DMS53 (cell line): ENCODE measurements at regions not wholly inside any gene's neighbourhood (a gene's known extent, or its start where the extent isn't known, plus 50 kb on each side); places are given as distances from the start of the nearest gene placed in this dataset.
"Not testable (repeated sequence)": the region's sequence is repeated elsewhere in the genome, so short reads cannot be mapped to it uniquely, and the experiment has no call there.

Source experiments
- DNase-seq: peaks from one replicate; lab custom pipeline; 2025; lab: John Stamatoyannopoulos, UW

DNA sequence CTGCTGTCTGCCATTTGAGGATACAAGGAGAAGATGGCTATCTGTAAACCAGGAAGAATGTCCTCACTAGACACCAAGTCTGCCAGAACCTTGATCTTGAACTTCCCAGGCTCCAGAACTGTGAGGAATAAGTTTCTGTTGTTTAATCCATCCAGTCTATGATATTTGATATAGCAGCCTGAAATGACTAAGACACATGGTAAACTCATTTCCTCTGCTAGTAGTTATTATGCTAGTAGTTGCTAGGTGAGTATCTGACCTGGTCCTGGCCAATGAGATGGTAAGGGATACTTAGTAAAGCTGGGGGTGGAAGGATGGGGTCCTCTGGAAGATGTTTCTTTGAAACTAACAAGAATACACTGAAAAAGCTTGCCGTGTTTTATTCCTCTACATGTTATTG lies 280.7 kb upstream of the ARHGEF26 start:
- DNase-seq, result peak; percentile 5

DNA sequence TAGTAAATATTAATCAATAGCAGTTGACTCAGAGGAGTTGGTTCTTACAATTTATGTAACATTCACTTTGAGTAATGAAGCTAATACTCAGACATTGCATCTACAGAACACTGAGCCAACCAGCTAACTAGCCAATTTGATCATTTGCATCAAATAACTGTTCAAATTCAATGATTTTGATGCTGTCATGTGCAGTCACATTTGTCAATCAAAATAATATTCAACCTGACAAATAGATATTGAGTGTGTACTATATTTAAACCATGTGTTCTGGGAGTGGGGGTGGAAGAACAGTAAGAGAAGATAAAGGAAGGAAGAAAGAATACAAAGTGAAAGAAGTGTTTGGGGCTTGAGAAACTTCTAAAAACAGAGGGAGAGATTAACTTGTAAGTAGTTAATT lies 277.2 kb upstream of the ARHGEF26 start:
- DNase-seq, result no peak

DNA sequence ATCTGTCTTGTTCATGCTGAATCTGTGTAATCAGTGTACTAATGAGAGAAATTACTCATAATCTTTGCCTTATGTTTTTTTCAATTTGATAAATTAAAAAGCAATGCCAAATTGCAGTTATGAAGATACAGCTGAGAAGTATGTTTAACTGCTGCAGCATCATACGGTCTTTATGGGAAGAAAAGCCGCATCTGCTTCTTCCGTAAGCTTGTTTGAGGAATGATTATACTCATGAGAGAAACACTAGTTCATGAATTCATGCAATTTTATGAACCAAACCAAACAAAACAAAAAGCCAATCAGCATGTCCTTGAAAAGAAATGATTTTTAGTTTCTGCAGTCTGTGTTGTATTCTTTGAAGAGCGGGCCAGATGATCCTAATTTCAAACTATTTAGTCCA lies 275.9 kb upstream of the ARHGEF26 start:
- no peak for DNase-seq

DNA sequence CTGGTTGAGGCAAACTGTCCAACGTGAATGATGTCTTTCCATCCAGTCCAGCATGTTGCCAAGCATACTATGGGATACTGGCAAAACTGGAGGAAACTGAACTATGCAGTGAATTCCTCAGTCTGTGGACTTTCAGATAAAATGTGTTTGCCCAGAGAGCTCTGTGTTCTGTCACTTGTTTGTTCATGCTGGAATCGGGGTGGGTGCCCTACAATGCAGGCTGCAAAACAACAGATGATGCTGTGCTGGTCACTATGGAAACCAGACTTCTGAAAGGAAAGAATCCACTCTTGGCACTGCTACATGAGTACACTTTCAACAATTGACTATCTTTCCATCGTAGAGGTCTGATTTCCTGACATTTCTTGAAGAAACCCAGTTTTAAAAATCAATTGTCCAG lies 272.5 kb upstream of the ARHGEF26 start:
- DNase-seq, result peak; percentile 8

- no peak for DNase-seq
Observed at GRCh38 chr3:153852355-153852754, 268.8 kb upstream of the ARHGEF26 start.

DNA sequence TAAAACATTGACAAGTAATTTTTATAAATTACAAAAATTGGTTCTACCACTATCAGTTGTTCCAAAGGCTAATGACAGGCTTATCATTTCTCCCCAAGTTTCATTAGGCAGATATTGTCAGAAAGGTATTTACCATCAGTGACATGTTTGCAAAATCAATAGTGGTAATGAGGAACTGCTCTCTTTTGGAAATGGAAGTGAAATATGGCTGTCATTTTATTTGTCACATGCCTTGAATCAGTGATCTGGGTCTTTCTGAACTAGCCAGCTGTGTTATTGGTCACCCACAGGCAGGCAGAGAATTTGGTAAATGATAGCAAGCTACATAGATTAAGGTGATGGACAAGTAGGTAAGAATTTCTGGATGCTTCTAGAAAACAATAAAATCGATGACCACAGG lies 268.0 kb upstream of the ARHGEF26 start:
- no peak for DNase-seq

DNA sequence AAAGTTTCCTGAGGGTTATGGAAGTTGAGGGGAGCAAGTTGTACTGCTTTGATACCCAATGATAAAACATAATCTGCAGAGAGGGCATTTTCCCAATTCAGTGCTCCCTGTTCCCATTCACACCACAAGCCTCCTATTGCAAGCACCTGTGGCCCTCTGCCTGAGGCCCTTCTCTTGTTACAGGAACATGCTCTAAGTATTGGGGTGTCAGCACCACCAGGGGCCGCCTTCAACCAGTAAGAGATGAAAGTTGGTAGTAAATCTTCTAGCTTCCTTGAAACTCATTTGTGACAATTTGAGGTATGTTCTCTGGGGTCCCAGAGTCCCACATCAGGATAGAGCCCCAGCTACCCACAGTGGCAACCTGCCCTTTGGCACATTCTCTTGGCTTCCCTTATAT lies 265.4 kb upstream of the ARHGEF26 start:
- no peak for DNase-seq

- no peak for DNase-seq
Observed at GRCh38 chr3:153856932-153857331, 264.3 kb upstream of the ARHGEF26 start.

- DNase-seq, result no peak
Observed at GRCh38 chr3:153864793-153865192, 256.4 kb upstream of the ARHGEF26 start.

DNA sequence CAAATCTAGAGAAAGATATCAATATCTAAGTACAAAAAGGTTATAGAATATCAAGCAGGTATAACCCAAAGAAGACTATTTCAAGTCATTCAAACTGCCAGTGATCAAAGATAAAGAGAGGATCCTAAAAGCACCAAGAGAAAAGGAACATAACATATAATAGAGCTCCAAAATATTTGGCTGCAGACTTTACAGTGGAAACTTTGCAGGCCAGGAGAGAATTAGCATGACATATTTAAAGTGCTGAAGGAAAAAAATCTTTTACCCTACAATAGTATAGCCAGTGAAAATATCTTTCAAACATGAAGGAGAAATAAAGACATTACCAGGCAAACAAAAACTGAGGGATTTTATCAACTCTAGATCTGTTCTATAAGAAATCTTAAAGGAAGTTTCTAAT lies 254.3 kb upstream of the ARHGEF26 start:
- no peak for DNase-seq

DNA sequence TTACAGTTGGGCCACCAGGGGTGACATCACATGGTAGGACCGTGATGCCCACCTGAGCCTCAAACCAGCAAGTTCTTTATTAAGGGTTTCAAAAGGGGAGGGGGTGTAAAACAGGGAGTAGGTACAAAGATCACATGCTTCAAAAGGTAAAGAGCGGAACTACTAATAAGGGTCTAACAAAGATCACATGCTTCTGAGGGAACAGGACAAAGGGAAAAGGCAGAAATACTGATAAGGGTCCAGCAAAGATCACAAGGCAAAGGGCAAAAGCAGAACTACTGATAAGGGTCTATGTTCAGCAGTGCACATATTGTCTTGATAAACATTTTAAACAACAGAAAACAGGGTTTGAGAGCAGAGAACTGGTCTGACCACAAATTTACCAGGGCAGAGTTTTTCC lies 246.8 kb upstream of the ARHGEF26 start:
- not testable (repeated sequence) for DNase-seq

DNA sequence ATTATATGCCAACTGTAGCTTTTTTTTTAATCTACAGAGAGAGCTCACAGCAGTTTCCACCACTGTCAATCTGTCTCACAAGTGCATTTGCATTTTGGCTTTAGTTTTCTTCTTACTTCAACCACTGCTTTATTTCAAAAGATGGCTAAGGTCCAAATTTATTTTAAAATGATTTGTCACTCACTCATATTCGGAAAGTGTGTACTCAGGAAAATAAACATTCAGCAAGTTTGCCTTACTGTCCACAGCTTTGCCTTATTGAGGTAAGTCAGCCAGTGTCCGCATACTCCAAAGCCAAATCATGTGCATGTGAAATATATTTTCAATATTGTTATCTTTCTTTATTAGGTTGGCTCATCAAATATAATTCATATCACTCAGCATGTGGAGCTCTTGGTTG lies 240.7 kb upstream of the ARHGEF26 start:
- DNase-seq, result no peak

DNA sequence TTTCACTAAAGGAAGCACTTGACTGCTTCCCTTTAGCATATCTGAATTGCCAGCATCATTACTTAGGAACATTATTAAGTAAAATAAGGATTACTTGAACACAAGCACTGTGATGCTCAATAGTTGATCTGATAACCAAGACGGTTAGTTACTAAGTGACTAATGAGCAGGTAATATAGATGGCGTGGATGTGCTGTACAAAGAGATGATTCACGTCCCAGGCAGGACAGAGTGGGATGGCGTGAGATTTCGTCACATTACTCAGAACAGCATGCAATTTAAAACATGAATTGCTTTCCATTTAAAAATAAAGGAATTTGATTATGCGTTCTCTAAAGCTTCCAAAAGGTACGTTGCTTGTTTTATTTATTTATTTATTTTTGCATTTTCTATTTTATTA lies 240.0 kb upstream of the ARHGEF26 start:
- DNase-seq, result no peak

DNA sequence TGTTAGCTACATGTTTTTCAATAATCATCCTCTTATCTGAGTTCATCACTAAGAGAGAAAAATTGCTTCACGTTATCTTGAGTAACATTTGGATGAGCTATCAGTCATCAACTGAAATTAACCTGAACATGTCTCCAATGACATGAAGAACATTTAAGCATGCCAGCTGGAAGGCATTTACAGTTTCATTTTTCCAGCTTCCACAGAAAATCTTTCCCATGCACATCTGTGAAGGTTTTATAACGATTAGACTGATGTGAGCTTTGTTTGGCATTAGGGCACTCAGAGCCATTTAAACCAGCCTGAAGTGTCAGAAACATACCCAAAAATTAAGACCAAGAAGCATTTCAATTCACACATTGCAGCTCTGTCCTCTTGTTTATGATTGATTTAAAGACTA lies 235.8 kb upstream of the ARHGEF26 start:
- no peak for DNase-seq

DNA sequence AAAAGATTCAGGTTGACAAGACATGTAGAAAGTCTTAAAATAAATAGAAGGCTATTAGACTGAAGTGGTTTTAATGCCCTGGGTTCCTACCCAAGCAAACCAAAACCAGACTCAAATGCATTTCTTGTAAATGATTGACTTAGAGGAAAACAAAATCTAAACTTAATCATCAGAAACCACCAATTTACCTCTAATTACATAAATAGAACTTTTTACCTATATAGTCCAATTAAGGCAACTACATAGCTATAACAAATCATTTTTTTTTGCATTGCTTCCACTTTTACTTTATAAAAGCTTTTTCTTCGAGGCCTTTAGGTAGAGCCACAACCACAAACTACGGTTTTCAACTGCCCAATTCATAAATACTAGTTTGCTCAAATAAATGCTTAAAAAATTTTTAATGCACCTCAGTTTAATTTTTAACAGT lies 231.3 kb upstream of the ARHGEF26 start:
- DNase-seq, result no peak

DNA sequence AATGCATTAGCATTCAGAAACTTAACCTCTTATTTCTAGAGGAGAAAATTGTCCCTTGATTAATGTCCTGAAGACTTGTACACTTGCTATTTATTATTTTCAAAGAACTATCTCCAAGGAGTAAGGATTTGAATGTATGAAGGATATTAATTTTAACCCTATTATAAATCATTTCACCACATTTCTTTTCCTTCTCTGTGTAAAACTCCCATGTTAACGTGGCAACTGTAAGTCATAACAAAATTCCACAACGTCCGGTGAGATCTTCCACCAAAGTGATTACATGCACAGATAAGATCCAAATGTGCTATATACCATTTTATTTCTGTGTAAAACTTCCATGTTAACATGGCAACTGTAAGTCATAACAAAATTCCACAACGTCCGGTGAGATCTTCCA lies 229.1 kb upstream of the ARHGEF26 start:
- DNase-seq, result no peak

GRCh38 chr3:153894857-153895256 lies 226.3 kb upstream of the ARHGEF26 start:
- DNase-seq, result no peak

DNA sequence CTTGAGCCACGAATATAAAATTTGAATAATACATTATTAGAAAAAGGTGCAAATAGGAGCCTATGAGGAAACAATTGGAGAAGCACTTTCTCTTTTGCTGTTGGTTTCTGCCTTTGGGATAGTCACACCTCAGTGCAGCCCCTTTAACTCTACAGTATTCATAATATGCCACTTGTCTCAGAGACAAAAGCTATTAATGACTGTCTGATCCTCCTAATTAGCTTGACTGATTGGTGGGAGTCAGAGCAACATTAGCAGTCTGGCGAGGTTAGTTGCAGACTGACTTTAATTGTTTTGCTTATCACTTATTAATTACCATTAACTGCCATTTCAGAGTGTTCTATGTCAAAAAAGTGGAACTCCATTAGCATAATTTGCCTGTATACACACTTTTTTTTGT lies 225.0 kb upstream of the ARHGEF26 start:
- no peak for DNase-seq

DNA sequence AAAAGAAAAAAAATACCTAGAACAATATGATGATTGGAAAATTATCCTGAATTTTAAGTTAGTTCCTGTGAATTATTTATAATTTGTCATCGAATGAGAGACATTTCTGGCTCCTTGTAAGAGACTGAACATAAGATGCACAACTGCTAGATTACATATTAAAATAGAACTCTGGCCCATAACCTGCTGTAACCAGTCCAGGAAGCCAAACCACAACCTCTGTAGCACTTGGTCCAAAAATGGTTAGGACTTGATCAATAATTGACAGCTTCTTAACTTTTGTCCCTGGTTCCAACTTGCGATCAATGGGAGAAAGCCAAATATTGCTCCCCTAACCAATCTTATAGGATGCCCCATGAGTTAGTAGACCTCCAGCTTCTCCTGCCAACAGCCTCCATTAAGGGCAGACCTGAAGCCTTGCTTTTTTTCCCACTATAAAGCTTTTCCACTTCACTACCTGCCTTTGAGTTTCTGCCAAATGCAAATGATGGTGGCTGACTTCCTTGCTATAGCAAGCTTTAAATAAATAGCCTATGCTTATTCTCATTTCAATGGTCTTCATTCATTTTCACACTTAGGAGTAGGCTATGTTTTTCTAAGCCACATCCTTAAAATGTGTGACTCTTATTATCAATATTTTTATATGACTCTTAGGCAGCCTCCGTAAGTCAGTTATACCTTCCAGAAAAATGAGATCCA lies 224.0 kb upstream of the ARHGEF26 start:
- DNase-seq, result no peak

- no peak for DNase-seq
Observed at GRCh38 chr3:153897842-153898241, 223.3 kb upstream of the ARHGEF26 start.

GRCh38 chr3:153901152-153901551 lies 220.0 kb upstream of the ARHGEF26 start:
- DNase-seq, result no peak

DNA sequence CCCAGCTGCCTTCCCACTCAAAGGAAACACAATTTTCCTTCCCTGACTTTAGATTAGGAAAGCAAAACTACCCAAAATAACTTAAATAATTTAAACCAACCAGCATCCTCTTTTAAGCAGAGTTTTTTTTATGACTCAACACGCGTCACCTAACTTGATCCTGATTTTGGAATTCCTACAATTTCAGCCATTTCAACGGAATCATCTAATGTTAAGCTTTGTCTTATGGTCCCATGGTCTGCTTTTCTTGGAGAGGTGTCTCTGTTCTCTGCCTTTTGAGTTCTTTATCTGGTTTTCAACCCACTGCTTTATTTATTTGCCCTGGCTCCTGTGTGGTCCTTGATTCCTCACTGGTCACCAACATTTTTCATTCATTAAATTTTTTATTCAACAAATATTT lies 219.2 kb upstream of the ARHGEF26 start:
- DNase-seq, result no peak

DNA sequence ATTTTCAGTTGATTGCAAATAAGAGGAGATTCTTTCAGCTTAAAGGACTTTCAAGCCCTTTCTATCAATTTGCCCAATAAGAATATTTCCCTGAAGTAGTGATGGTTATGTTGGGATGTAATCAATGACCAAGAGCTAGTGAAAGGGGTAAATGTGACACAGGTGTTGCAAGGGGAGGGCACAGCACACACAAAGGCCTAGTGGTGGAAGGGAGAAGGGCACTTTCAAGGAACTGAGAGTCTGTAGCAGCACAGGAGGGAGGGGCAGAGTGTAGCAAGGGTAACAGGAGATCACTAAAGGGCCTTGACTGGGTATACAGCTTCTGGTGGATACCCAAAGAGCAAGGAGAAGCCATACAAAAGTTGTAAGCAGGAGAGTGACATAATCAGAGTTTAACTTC lies 217.8 kb upstream of the ARHGEF26 start:
- DNase-seq, result peak; percentile 2

- DNase-seq, result peak; percentile 0
Observed at GRCh38 chr3:153906366-153906765, 214.8 kb upstream of the ARHGEF26 start.

- DNase-seq, result peak; percentile 26
Observed at GRCh38 chr3:153910387-153910786, 210.8 kb upstream of the ARHGEF26 start.
